B cell (primary cell): ENCODE measurements at regions not wholly inside any gene's neighbourhood (a gene's known extent, or its start where the extent isn't known, plus 50 kb on each side); places are given as distances from the start of the nearest gene placed in this dataset.

Experiments
- ATAC-seq: fragments of 200-7000 bp; cut with Tn5 transposase; one replicate; pipeline ENCODE4 v1.10.0; 2021; ENCODE audit warnings: low read depth, mild to moderate bottlenecking, moderate number of reproducible peaks, moderate library complexity
- CTCF ChIA-PET: fragments of 350-600 bp; sonication (Branson Sonifier 250); formaldehyde crosslinking; loops from one replicate; lab custom pipeline; 2021; ENCODE audit warnings: antibody characterized with exemption, inconsistent platforms; lab: Charles Lee
- POLR2A ChIA-PET: fragments of 350-600 bp; sonication (Branson Sonifier 250); formaldehyde crosslinking; loops from one replicate; lab custom pipeline; 2021; ENCODE audit warnings: antibody characterized with exemption; lab: Charles Lee
- DNase-seq: peaks from one replicate; pipeline ENCODE4 v3.0.0; 2013
- H2AFZ ChIP-seq: 2 replicates; pipeline ENCODE4 v1.6.1; 2012; ENCODE audit warnings: mild to moderate bottlenecking, low read depth, low read length; ENCODE audit not compliant: insufficient read depth, poor library complexity, severe bottlenecking
- H3K27ac ChIP-seq, 2 donors: 1 replicate in 1 of 2; 2 replicates in 1 of 2; pipeline ENCODE4 v1.5.1; 2012 to 2013; ENCODE audit warnings: low read length in 2 of 2, mild to moderate bottlenecking in 2 of 2, moderate library complexity in 1 of 2
- H3K27me3 ChIP-seq, 4 experiments: fragments of 200-600 bp in 1 of 4; sonication (generic) in 1 of 4; replicated peaks in 1 of 4; 1 replicate in 2 of 4; 2 replicates in 2 of 4; pipeline versions ENCODE4 v1.6.1 to v1.7.0; 2013 to 2016; ENCODE audit warnings: low read length in 3 of 4, mild to moderate bottlenecking in 2 of 4, mixed read lengths in 1 of 4, moderate library complexity in 1 of 4; ENCODE audit not compliant: insufficient read depth in 4 of 4, control insufficient read depth in 3 of 4; ENCODE audit errors: control extremely low read depth in 1 of 4
- H3K36me3 ChIP-seq, 2 experiments: replicated peaks in 1 of 2; 1 replicate in 1 of 2; 2 replicates in 1 of 2; pipeline versions ENCODE4 v1.6.1 to v1.7.1; 2013; ENCODE audit warnings: low read length in 1 of 2; ENCODE audit not compliant: insufficient read depth in 2 of 2, control insufficient read depth in 1 of 2; ENCODE audit errors: control extremely low read depth in 1 of 2, extremely low read depth in 1 of 2
- H3K4me1 ChIP-seq, 2 donors: fragments of 200-600 bp in 1 of 2; sonication (generic) in 1 of 2; 1 replicate in 1 of 2; 2 replicates in 1 of 2; pipeline versions ENCODE4 v1.5.1 to v1.6.1; 2013 to 2017; ENCODE audit warnings: low read length in 2 of 2; ENCODE audit not compliant: control insufficient read depth in 2 of 2, insufficient read depth in 2 of 2
- H3K4me2 ChIP-seq: replicated peaks from 2 replicates; pipeline ENCODE3; 2012; ENCODE audit warnings: mild to moderate bottlenecking, low read depth, low read length; ENCODE audit not compliant: poor library complexity, severe bottlenecking
- H3K4me3 ChIP-seq, 5 experiments: fragments of 200-600 bp in 1 of 5; sonication (generic) in 1 of 5; 1 replicate in 3 of 5; 2 replicates in 2 of 5; pipeline versions ENCODE4 v1.5.1 to v1.7.0; 2011 to 2016; ENCODE audit warnings: low read length in 4 of 5, mild to moderate bottlenecking in 4 of 5, low read depth in 2 of 5, control low read depth in 1 of 5, moderate library complexity in 1 of 5; ENCODE audit not compliant: insufficient read depth in 1 of 5; ENCODE audit errors: control extremely low read depth in 1 of 5, extremely low read depth in 1 of 5
- H3K79me2 ChIP-seq: fragments of 200-600 bp; sonication (generic); one replicate; pipeline ENCODE4 v1.6.0; 2016; ENCODE audit warnings: low read length; ENCODE audit not compliant: control insufficient read depth, insufficient read depth
- H3K9ac ChIP-seq: fragments of 200-600 bp; sonication (generic); 2 replicates; pipeline ENCODE4 v1.6.1; 2017; ENCODE audit warnings: mild to moderate bottlenecking, low read length, moderate library complexity
- H3K9me3 ChIP-seq, 3 donors: one replicate each; pipeline versions ENCODE4 v1.6.1 to v1.7.1; 2013; ENCODE audit warnings: low read length in 2 of 3; ENCODE audit not compliant: control insufficient read depth in 2 of 3, insufficient read depth in 1 of 3; ENCODE audit errors: control extremely low read depth in 1 of 3
- H4K20me1 ChIP-seq: 2 replicates; pipeline ENCODE4 v1.6.0; 2012; ENCODE audit warnings: mild to moderate bottlenecking, low read length; ENCODE audit not compliant: insufficient read depth, control insufficient read depth, poor library complexity, severe bottlenecking
- H3K27ac Mint-ChIP-seq: one replicate; pipeline ENCODE4 v1.8.0; 2021; ENCODE audit warnings: mixed read lengths
- H3K27me3 Mint-ChIP-seq: one replicate; pipeline ENCODE4 v1.8.0; 2021; ENCODE audit warnings: mixed read lengths
- H3K4me1 Mint-ChIP-seq: one replicate; pipeline ENCODE4 v1.8.0; 2021; ENCODE audit warnings: mixed read lengths
- H3K4me3 Mint-ChIP-seq: one replicate; pipeline ENCODE4 v1.8.0; 2021; ENCODE audit warnings: mixed read lengths
- H3K9me3 Mint-ChIP-seq: one replicate; pipeline ENCODE4 v1.8.0; 2022; ENCODE audit warnings: mixed read lengths; ENCODE audit not compliant: insufficient read depth
- EZH2 ChIP-seq: IDR thresholded peaks from 2 replicates; pipeline ENCODE4 v1.6.1; 2012; ENCODE audit warnings: borderline replicate concordance, low read depth, mild to moderate bottlenecking, moderate library complexity, low read length; ENCODE audit not compliant: insufficient read depth, poor library complexity, severe bottlenecking
- WGBS: methylation state at CpG from one replicate; pipeline ENCODE4 v1.1.5; 2013; ENCODE audit warnings: missing lambda C conversion rate; ENCODE audit not compliant: insufficient coverage; 5-methylcytosine and 5-hydroxymethylcytosine counted together
- intact Hi-C: fragments of 100-400 bp; cut with micrococcal nuclease; formaldehyde crosslinking; loops from one replicate; pipeline ENCODE4 v1.10.0; 2022
- TF ChIP-seq, protein P1 (sequence below): fragments of 200-600 bp; IDR thresholded peaks from one replicate; pipeline ENCODE4 v1.8.0; 2022; ENCODE audit warnings: antibody characterized with exemption, mild to moderate bottlenecking

DNA sequence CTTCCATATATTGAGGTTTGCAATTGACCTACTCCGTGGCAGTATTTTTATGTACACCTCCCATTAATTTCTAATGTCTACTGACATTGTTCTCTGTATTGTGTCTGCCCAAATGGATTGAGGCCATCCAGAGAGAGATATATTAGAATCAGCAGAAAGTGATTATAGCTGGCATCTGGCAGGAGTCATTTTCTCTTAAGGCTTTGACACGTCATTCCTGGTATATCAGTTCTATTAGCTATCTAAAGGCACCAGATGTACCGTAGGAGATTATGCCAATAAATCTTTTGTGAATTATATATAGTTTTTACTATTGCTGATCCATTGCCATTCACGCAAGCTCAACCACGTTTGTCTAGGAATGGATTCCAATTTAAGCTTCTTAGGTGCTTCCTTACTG is 1026.4 kb upstream of the IGFBP7 start:
- H3K9me3 ChIP-seq, result no peaks in the 10 kb centered on the region
- no CpG with 5 or more reads among the region's 5 CpGs for WGBS
- H3K9ac ChIP-seq, result no peak overlapping the region
- POLR2A ChIA-PET, result no interaction called here
- no peaks in the 10 kb centered on the region for H4K20me1 ChIP-seq
- CTCF ChIA-PET, result no interaction called here
- no peaks in the 10 kb centered on the region for H3K27me3 Mint-ChIP-seq
- DNase-seq (no peak), ATAC-seq (no peak)
- H3K4me2 ChIP-seq, result no peak overlapping the region
- TF ChIP-seq, protein P1, sequence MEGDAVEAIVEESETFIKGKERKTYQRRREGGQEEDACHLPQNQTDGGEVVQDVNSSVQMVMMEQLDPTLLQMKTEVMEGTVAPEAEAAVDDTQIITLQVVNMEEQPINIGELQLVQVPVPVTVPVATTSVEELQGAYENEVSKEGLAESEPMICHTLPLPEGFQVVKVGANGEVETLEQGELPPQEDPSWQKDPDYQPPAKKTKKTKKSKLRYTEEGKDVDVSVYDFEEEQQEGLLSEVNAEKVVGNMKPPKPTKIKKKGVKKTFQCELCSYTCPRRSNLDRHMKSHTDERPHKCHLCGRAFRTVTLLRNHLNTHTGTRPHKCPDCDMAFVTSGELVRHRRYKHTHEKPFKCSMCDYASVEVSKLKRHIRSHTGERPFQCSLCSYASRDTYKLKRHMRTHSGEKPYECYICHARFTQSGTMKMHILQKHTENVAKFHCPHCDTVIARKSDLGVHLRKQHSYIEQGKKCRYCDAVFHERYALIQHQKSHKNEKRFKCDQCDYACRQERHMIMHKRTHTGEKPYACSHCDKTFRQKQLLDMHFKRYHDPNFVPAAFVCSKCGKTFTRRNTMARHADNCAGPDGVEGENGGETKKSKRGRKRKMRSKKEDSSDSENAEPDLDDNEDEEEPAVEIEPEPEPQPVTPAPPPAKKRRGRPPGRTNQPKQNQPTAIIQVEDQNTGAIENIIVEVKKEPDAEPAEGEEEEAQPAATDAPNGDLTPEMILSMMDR, result no peak
- no peak for TF ChIP-seq EZH2
- H3K9me3 Mint-ChIP-seq, result peaks cover 2% of the 10 kb centered on the region
- no peak overlapping the region for H2AFZ ChIP-seq
- H3K27ac ChIP-seq, result no peak overlapping the region
- no peaks in the 10 kb centered on the region for H3K27me3 ChIP-seq
- H3K4me3 Mint-ChIP-seq, result no peak overlapping the region
- no peak overlapping the region for H3K27ac Mint-ChIP-seq
- intact Hi-C loops, result no loop called here
- H3K36me3 ChIP-seq, result no peaks in the 10 kb centered on the region
- H3K4me3 ChIP-seq, result no peak overlapping the region
- no peaks in the 10 kb centered on the region for H3K4me1 ChIP-seq
- no peaks in the 10 kb centered on the region for H3K4me1 Mint-ChIP-seq
- no peaks in the 10 kb centered on the region for H3K79me2 ChIP-seq

DNA sequence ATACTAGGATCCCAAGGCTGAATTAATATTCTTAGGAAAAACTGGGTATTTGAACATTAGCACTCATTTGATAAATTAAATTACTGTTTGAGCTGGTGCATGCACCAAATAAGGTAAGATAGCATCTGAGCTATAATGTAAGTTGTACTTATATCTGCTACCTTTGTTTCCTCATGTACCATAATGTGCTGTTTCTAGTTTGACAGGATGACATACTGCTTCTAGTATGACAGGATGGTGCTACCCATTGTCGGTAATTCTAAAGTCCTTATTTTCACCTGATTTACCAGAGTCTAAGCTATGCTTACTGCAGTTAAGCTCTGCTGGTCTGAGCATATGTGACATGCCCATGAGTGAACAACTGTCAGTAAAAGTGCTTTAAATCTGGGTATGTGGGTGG is 1017.5 kb upstream of the IGFBP7 start:
- Histone ChIP-seq H4K20me1 (no peaks in the 10 kb centered on the region), H2AFZ (no peak overlapping the region), H3K79me2 (no peaks in the 10 kb centered on the region), H3K4me2 (no peak overlapping the region), H3K9me3 (no peaks in the 10 kb centered on the region), H3K9ac (no peak overlapping the region), H3K4me1 (no peaks in the 10 kb centered on the region), H3K36me3 (no peaks in the 10 kb centered on the region), H3K27ac (no peak overlapping the region), H3K27me3 (no peaks in the 10 kb centered on the region), H3K4me3 (no peak overlapping the region)
- Mint-ChIP-seq H3K9me3 (peaks cover 2% of the 10 kb centered on the region), H3K4me1 (no peaks in the 10 kb centered on the region), H3K27me3 (no peaks in the 10 kb centered on the region), H3K27ac (no peak overlapping the region), H3K4me3 (no peak overlapping the region)
- ATAC-seq (no peak), DNase-seq (no peak)
- CTCF ChIA-PET, result no interaction called here
- 100% methylated on average over 1 of the region's 1 CpG for WGBS
- TF ChIP-seq EZH2, result no peak
- TF ChIP-seq, protein P1, result no peak
- POLR2A ChIA-PET, result no interaction called here
- intact Hi-C loops, result no loop called here
